ENCODE measurements at regions not wholly inside any gene's neighbourhood (a gene's known extent, or its start where the extent isn't known, plus 50 kb on each side); places are given as distances from the start of the nearest gene placed in this dataset.

GRCh38 chr2:226164512-226164911, 635.1 kb downstream of the IRS1 start:
- no peak for TF ChIP-seq CTCF (IDR thresholded peaks at IDR 0.05)
- TF ChIP-seq POLR2A (IDR thresholded peaks at IDR 0.05): no peak
